Nephron progenitor cell (in vitro differentiated cells): ENCODE measurements at regions not wholly inside any gene's neighbourhood (a gene's known extent, or its start where the extent isn't known, plus 50 kb on each side); places are given as distances from the start of the nearest gene placed in this dataset.

Source experiments
- DNase-seq: peaks from one replicate; pipeline ENCODE4 v3.0.0; 2021
- H3K27ac Mint-ChIP-seq: 2 replicates; pipeline ENCODE4 v1.8.0; 2021; ENCODE audit warnings: mild to moderate bottlenecking, moderate library complexity, mixed read lengths
- H3K27me3 Mint-ChIP-seq: 2 replicates; pipeline ENCODE4 v1.8.0; 2021; ENCODE audit warnings: mild to moderate bottlenecking, low read depth, mixed read lengths; ENCODE audit not compliant: poor library complexity
- H3K36me3 Mint-ChIP-seq: 2 replicates; pipeline ENCODE4 v1.8.0; 2021; ENCODE audit warnings: low read depth, mixed read lengths
- H3K4me1 Mint-ChIP-seq: 2 replicates; pipeline ENCODE4 v1.8.0; 2021; ENCODE audit warnings: mixed read lengths
- H3K4me3 Mint-ChIP-seq: 2 replicates; pipeline ENCODE4 v1.8.0; 2021; ENCODE audit warnings: mild to moderate bottlenecking, moderate library complexity, mixed read lengths
- H3K9me3 Mint-ChIP-seq: 2 replicates; pipeline ENCODE4 v1.8.0; 2021; ENCODE audit warnings: mild to moderate bottlenecking, moderate library complexity, mixed read lengths
- TF ChIP-seq, protein P1 (sequence below): fragments of 200-600 bp; sonication (generic); IDR thresholded peaks from 2 replicates; pipeline ENCODE4 v1.5.0; 2021; ENCODE audit warnings: antibody characterized with exemption

DNA sequence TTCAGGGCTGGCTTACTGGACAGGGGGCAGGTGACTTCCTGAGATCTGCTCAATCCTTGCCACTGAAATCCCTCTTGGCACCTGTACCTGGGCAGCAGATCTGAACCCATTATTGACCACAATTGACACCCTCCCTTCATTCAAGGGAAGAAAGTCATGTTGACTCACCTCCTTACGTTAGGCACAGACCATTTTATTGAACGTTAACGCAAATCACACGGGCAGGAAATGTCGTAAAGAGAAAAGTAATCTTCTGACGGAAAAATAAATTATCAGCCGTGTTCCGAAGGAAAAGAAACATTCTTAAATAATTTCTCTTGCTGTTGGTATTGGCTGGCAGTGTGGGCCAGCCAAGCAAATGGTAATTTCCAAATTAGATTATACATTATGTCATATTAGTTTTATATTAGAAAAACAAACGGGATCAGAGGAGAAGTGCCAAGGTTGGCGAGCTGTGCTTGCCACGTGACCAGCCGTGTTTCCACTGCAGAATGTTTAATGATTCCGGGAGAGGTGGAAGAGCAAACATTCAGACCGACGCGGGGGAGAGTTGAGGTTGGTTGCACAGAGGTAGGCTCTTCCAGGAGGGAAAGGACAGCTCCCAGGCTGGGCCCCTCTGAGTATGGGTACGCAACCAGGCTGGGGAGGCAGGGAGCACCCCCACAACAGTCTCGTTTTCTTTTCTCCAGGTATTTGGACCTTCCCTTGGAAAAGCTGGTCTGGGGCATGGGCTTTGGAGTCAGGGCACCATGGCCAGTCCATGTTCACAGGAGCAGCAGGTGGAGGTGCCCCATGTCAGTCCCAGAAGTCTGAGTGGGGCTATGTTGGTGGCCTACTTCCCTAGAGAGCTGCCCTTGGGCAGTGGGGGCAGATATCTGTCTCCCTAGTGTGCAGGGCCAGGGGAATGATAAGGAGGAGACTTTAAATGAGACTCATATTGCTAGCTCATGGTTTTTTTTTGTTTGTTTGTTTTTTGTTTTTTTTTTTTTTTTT, 121.1 kb downstream of the FOXD2 start:
- H3K4me1 Mint-ChIP-seq, result peaks cover 100% of the 10 kb centered on the region
- H3K9me3 Mint-ChIP-seq, result no peaks in the 10 kb centered on the region
- TF ChIP-seq, protein P1, sequence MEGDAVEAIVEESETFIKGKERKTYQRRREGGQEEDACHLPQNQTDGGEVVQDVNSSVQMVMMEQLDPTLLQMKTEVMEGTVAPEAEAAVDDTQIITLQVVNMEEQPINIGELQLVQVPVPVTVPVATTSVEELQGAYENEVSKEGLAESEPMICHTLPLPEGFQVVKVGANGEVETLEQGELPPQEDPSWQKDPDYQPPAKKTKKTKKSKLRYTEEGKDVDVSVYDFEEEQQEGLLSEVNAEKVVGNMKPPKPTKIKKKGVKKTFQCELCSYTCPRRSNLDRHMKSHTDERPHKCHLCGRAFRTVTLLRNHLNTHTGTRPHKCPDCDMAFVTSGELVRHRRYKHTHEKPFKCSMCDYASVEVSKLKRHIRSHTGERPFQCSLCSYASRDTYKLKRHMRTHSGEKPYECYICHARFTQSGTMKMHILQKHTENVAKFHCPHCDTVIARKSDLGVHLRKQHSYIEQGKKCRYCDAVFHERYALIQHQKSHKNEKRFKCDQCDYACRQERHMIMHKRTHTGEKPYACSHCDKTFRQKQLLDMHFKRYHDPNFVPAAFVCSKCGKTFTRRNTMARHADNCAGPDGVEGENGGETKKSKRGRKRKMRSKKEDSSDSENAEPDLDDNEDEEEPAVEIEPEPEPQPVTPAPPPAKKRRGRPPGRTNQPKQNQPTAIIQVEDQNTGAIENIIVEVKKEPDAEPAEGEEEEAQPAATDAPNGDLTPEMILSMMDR, result no peak
- peaks cover 35% of the 10 kb centered on the region for H3K27me3 Mint-ChIP-seq
- peak overlapping the region; percentile 9 for H3K4me3 Mint-ChIP-seq
- no peaks in the 10 kb centered on the region for H3K36me3 Mint-ChIP-seq
- no peak overlapping the region for H3K27ac Mint-ChIP-seq
- DNase-seq, result no peak

DNA sequence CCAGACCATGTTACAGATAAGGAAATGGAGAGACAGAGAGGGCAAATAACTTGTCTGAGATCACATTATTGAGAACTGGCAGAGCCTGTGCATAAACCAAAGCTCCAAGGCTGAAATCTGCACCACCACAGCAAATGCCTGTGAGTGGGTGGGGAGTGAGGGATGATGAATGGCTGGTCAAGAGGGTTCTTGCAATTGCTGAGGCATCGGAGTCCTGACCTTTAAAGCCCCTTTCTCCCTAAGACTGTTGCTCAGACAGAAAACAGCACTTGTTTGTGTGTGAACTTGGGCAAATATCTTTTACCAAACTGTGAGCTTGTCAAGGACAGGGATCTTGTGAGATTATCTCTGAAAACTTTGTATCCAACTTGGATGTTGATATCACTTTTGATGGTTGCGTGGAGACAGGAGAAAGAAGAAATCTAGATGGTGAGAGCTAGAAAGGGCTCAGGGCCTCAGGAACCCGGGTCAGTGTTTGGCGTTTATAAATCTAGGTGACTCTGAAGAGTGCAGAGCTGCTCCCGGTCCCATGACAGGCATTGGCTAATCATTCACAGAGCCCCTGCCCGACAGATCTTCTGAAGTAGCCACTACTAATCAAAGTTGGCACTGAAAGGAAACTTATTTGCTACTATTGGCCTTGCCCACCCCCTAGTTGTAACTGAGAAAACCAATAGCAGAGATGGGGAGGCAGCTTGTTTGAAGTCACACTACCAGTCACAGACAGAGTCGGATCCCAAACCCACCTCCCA, 122.3 kb downstream of the FOXD2 start:
- TF ChIP-seq, protein P1, result no peak
- no peak for DNase-seq
- Mint-ChIP-seq H3K36me3 (no peaks in the 10 kb centered on the region), H3K4me3 (peak overlapping the region; percentile 28), H3K27me3 (peaks cover 42% of the 10 kb centered on the region), H3K4me1 (peaks cover 100% of the 10 kb centered on the region), H3K9me3 (no peaks in the 10 kb centered on the region), H3K27ac (peak overlapping the region; percentile 76)

DNA sequence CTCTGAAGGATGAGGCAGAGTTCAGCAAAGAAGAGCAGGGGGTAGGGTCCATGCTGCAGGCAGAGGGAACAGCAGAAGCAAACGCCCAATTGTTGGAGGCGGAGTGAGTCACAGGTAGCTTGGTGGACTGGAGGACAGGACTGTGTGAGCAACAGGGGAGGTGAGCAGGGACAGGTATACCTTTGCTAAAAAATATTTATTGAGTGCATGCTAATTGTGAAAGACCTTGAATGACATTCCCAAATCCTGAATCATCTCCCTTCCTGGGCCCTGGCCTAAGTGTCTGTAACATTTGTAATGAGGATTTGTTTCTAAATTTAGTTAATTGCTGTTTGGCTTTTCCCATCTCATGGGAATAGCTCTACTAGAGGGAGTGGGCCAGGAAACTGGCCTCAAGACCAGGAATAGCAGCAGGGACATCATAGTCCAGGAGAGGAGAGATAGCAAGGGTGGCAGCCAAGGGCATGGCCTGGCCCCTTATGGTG, 123.7 kb downstream of the FOXD2 start:
- H3K4me3 Mint-ChIP-seq, result peak overlapping the region; percentile 56
- H3K9me3 Mint-ChIP-seq, result no peaks in the 10 kb centered on the region
- H3K36me3 Mint-ChIP-seq, result no peaks in the 10 kb centered on the region
- peaks cover 38% of the 10 kb centered on the region for H3K27me3 Mint-ChIP-seq
- peaks cover 97% of the 10 kb centered on the region for H3K4me1 Mint-ChIP-seq
- TF ChIP-seq, protein P1, result no peak
- no peak for DNase-seq
- no peak overlapping the region for H3K27ac Mint-ChIP-seq

DNA sequence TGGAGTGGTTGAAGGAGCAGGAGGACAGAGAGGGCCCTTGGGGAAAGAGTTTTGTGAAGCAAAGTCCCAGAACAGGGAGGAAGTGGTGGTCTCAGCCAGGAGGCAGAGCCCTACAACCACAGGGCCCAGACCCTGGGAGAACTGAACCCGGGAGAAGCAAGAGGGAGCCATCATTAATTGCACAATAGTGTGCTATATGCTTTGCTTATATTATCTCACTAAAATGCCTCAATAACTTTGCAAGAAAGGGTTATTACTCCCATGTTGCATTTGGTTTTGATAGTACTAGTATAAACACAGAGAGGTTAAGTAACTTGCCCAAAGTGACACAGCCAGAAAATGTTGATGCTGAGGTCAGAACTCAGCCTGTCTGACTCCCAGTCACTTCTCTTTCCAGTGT, 124.3 kb downstream of the FOXD2 start:
- H3K4me3 Mint-ChIP-seq, result no peak overlapping the region
- H3K4me1 Mint-ChIP-seq, result peaks cover 96% of the 10 kb centered on the region
- no peak overlapping the region for H3K27ac Mint-ChIP-seq
- TF ChIP-seq, protein P1, result no peak
- no peaks in the 10 kb centered on the region for H3K9me3 Mint-ChIP-seq
- no peaks in the 10 kb centered on the region for H3K36me3 Mint-ChIP-seq
- peaks cover 38% of the 10 kb centered on the region for H3K27me3 Mint-ChIP-seq
- no peak for DNase-seq

DNA sequence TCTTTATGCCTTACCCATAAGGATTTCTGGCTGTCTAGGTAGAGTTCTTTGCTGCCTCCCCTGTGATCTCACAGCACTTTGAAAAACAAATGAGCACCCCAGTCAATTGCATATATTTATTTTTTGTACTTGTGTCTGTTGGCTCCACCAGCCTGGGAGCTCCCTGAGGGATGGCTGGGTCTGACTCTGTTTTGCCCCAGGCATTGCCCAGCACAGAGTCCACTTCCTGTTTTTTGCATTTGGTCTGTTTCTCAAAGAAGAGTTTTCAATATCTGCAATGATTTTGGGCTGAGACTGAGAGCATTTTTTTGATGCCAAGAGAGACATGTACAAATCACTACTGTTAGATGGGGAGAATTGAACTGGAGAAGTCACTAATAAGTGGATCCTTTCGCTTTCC, 125.0 kb downstream of the FOXD2 start:
- H3K36me3 Mint-ChIP-seq, result no peaks in the 10 kb centered on the region
- DNase-seq, result no peak
- no peak overlapping the region for H3K4me3 Mint-ChIP-seq
- peaks cover 90% of the 10 kb centered on the region for H3K4me1 Mint-ChIP-seq
- H3K27ac Mint-ChIP-seq, result no peak overlapping the region
- H3K27me3 Mint-ChIP-seq, result peaks cover 43% of the 10 kb centered on the region
- TF ChIP-seq, protein P1, result no peak
- no peaks in the 10 kb centered on the region for H3K9me3 Mint-ChIP-seq
